Lower leg skin (tissue), 3 donors: ENCODE measurements at regions not wholly inside any gene's neighbourhood (a gene's known extent, or its start where the extent isn't known, plus 50 kb on each side); places are given as distances from the start of the nearest gene placed in this dataset.

ENCODE experiments used
- CTCF ChIP-seq, 3 donors: fragments of 450-650 bp; IDR thresholded peaks; one replicate each; pipeline ENCODE4 v1.5.1; 2016; ENCODE audit warnings: antibody characterized with exemption in 3 of 3, mild to moderate bottlenecking in 3 of 3, moderate library complexity in 2 of 3
- POLR2A ChIP-seq, 2 donors: fragments of 450-650 bp; IDR thresholded peaks; one replicate each; pipeline ENCODE4 v1.6.1; 2016 to 2017; ENCODE audit warnings: antibody characterized with exemption in 2 of 2, mild to moderate bottlenecking in 1 of 2, moderate library complexity in 1 of 2

- TF ChIP-seq CTCF (IDR thresholded peaks at IDR 0.05) (no peak), POLR2A (IDR thresholded peaks at IDR 0.05) (no peak)
Observed at GRCh38 chr4:130296448-130296847, 1200.5 kb downstream of the C4orf33 start.
